GM12878 (cell line): ENCODE measurements at regions not wholly inside any gene's neighbourhood (a gene's known extent, or its start where the extent isn't known, plus 50 kb on each side); places are given as distances from the start of the nearest gene placed in this dataset.
"Not testable (repeated sequence)": the region's sequence is repeated elsewhere in the genome, so short reads cannot be mapped to it uniquely, and the experiment has no call there.

Source experiments
- ATAC-seq: fragments of 200-7000 bp; cut with Tn5 transposase; 3 replicates; pipeline ENCODE4 v1.9.1; 2020; ENCODE audit warnings: mild to moderate bottlenecking, moderate library complexity
- BruUV-seq: library from RNA; stranded (reverse); fragments of 400-500 nt; replicated peaks from 2 replicates; lab custom pipeline; 2021; lab: Mats Ljungman, UMichigan
- CTCF ChIA-PET: fragments of 300-600 bp; sonication (Branson Sonifier 250); formaldehyde crosslinking; extraction: SDS; loops from one replicate; lab custom pipeline; 2021; ENCODE audit warnings: inconsistent platforms; lab: Yijun Ruan, JAX
- POLR2A ChIA-PET: fragments of 350-600 bp; formaldehyde crosslinking; extraction: SDS; loops from one replicate; lab custom pipeline; 2021; ENCODE audit warnings: inconsistent platforms; lab: Charles Lee
- RAD21 ChIA-PET: fragments of 300-600 bp; sonication (Branson Sonifier 250); formaldehyde crosslinking; loops from one replicate; lab custom pipeline; 2023; ENCODE audit warnings: antibody characterized with exemption; ENCODE audit not compliant: unreplicated experiment; lab: Charles Lee
- SMC1A ChIA-PET: fragments of 300-600 bp; sonication (Branson Sonifier 250); formaldehyde crosslinking; loops from one replicate; lab custom pipeline; 2023; ENCODE audit not compliant: unreplicated experiment, uncharacterized antibody; lab: Charles Lee
- DNase-seq: peaks from one replicate; pipeline ENCODE4 v3.0.0-alpha.2; 2011; ENCODE audit warnings: low read depth, low spot score
- FAIRE-seq: peaks from 3 replicates; lab custom pipeline; 2011; peaks lifted over from hg19 to GRCh38; lab: Jason Lieb, UNC
- H2AFZ ChIP-seq: 2 replicates; pipeline ENCODE4 v1.6.0; 2011; ENCODE audit warnings: low read depth, low read length, control low read depth; ENCODE audit not compliant: control insufficient read depth
- H3K27ac ChIP-seq: 2 replicates; pipeline ENCODE4 v1.5.1; 2011; ENCODE audit warnings: control low read depth; ENCODE audit not compliant: control insufficient read depth, insufficient read depth
- H3K27me3 ChIP-seq, 2 experiments: replicated peaks in 1 of 2; 2 replicates each; pipeline versions ENCODE4 v1.6.0 to v1.6.1; 2011; ENCODE audit warnings: low read length in 1 of 2; ENCODE audit not compliant: control insufficient read depth in 2 of 2, insufficient read depth in 2 of 2
- H3K36me3 ChIP-seq, 2 experiments: 2 replicates each; pipeline ENCODE4 v1.5.1; 2011; ENCODE audit warnings: low read length in 1 of 2; ENCODE audit not compliant: control insufficient read depth in 2 of 2, insufficient read depth in 2 of 2
- H3K4me1 ChIP-seq: 2 replicates; pipeline ENCODE4 v1.6.1; 2011; ENCODE audit warnings: mild to moderate bottlenecking, low read length, moderate library complexity, mixed read lengths; ENCODE audit not compliant: control insufficient read depth, insufficient read depth
- H3K4me2 ChIP-seq: 2 replicates; pipeline ENCODE4 v1.6.0; 2011; ENCODE audit warnings: control low read depth; ENCODE audit not compliant: control insufficient read depth, insufficient read depth
- H3K4me3 ChIP-seq: fragments of 200-600 bp; sonication (generic); 2 replicates; pipeline ENCODE4 v1.5.1; 2016
- H3K79me2 ChIP-seq: 2 replicates; pipeline ENCODE4 v1.6.0; 2011; ENCODE audit warnings: low read length; ENCODE audit not compliant: control insufficient read depth, insufficient read depth
- H3K9ac ChIP-seq: 2 replicates; pipeline ENCODE4 v1.8.0; 2011; ENCODE audit warnings: low read length, control low read depth, mixed read lengths; ENCODE audit not compliant: control insufficient read depth, insufficient read depth
- H3K9me3 ChIP-seq: replicated peaks from 3 replicates; pipeline ENCODE4 v1.5.1; 2011; ENCODE audit warnings: mild to moderate bottlenecking, low read length; ENCODE audit not compliant: control insufficient read depth, insufficient read depth
- H4K20me1 ChIP-seq: 2 replicates; pipeline ENCODE4 v1.6.0; 2011; ENCODE audit not compliant: control insufficient read depth, insufficient read depth
- FOXK2 ChIP-seq: fragments of 450-650 bp; IDR thresholded peaks from 2 replicates; pipeline ENCODE4 v1.6.1; 2017; ENCODE audit warnings: mild to moderate bottlenecking, moderate library complexity
- WGBS: methylation state at CpG from one replicate; pipeline ENCODE4 v1.1.6; 2016; ENCODE audit warnings: low lambda C conversion rate; ENCODE audit not compliant: insufficient replicate concordance, insufficient coverage; ENCODE audit errors: missing lambda C conversion rate; 5-methylcytosine and 5-hydroxymethylcytosine counted together
- in situ Hi-C: fragments of 300-500 bp; cut with MboI; formaldehyde crosslinking; loops from 9 replicates; pipeline ENCODE4 v1.14.3; 2018; ENCODE audit warnings: mixed read lengths
- intact Hi-C: fragments of 100-400 bp; cut with micrococcal nuclease; formaldehyde crosslinking; loops from one replicate; pipeline ENCODE4 v1.14.2; 2022; ENCODE audit not compliant: unreplicated experiment
- TF ChIP-seq, protein P1 (sequence below): fragments of 450-650 bp; IDR thresholded peaks from 2 replicates; pipeline ENCODE4 v1.6.1; 2018; ENCODE audit warnings: borderline replicate concordance, mild to moderate bottlenecking; ENCODE audit not compliant: partially characterized antibody
- TF ChIP-seq, protein P2 (sequence below): fragments of 450-650 bp; IDR thresholded peaks from 2 replicates; pipeline ENCODE4 v1.6.1; 2017; ENCODE audit warnings: borderline replicate concordance

DNA sequence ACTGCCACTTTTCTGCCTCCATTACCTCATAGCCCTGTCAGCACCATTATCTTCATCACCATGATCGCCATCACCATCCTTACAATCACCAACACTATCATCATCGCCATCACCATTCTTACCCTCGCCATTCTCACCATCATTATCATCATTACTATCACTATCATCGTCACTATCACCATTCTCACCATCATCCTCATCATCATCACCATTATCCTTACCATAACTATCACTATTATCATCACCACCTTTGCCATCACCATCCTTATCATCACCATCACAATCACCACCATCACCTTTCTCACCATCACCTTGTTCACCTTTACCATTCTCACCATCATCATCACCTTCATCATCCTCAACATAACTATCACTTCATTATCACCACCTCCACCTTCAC, 377.3 kb upstream of the ZNF337 start:
- in situ Hi-C loops, RAD21 ChIA-PET, H3K27me3 ChIP-seq, H3K4me1 ChIP-seq, DNase-seq, H4K20me1 ChIP-seq, CTCF ChIA-PET, H3K36me3 ChIP-seq, H3K79me2 ChIP-seq, intact Hi-C loops, SMC1A ChIA-PET, H3K9me3 ChIP-seq, H2AFZ ChIP-seq, H3K27ac ChIP-seq, BruUV-seq, POLR2A ChIA-PET, H3K4me3 ChIP-seq, FAIRE-seq, H3K4me2 ChIP-seq, H3K9ac ChIP-seq, ATAC-seq: not testable (repeated sequence)
- TF ChIP-seq, protein P1, sequence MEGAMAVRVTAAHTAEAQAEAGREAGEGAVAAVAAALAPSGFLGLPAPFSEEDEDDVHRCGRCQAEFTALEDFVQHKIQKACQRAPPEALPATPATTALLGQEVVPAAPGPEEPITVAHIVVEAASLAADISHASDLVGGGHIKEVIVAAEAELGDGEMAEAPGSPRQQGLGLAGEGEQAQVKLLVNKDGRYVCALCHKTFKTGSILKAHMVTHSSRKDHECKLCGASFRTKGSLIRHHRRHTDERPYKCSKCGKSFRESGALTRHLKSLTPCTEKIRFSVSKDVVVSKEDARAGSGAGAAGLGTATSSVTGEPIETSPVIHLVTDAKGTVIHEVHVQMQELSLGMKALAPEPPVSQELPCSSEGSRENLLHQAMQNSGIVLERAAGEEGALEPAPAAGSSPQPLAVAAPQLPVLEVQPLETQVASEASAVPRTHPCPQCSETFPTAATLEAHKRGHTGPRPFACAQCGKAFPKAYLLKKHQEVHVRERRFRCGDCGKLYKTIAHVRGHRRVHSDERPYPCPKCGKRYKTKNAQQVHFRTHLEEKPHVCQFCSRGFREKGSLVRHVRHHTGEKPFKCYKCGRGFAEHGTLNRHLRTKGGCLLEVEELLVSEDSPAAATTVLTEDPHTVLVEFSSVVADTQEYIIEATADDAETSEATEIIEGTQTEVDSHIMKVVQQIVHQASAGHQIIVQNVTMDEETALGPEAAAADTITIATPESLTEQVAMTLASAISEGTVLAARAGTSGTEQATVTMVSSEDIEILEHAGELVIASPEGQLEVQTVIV = peak; percentile 42
- TF ChIP-seq FOXK2 = peak; percentile 65
- TF ChIP-seq, protein P2, sequence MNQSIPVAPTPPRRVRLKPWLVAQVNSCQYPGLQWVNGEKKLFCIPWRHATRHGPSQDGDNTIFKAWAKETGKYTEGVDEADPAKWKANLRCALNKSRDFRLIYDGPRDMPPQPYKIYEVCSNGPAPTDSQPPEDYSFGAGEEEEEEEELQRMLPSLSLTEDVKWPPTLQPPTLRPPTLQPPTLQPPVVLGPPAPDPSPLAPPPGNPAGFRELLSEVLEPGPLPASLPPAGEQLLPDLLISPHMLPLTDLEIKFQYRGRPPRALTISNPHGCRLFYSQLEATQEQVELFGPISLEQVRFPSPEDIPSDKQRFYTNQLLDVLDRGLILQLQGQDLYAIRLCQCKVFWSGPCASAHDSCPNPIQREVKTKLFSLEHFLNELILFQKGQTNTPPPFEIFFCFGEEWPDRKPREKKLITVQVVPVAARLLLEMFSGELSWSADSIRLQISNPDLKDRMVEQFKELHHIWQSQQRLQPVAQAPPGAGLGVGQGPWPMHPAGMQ = peak; percentile 57; the same call in 1 of the 2 replicates
- 40% methylated on average over 4 of the region's 4 CpGs for WGBS

DNA sequence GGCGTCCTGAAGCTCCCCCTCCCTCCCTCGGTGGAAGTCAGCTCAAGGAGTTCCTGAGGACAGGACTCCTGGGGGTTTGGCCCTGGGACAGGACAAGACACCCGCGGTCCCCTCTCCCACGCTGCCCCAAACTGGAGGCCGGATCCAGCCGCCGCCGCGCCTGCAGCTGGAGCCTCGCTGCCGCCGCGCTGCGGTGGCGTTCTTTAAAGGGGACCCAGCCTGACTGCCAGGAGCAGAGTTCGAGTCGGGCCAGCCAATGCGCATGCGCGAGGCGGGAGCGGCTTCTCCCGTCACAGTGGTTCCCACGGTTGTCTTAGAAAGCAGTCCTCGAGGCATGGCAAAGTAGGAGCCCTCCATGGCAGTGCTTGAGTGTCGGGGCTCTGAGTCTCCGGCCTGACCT, 362.7 kb upstream of the ZNF337 start:
- in situ Hi-C loops, CTCF ChIA-PET, H3K9ac ChIP-seq: not testable (repeated sequence)

DNA sequence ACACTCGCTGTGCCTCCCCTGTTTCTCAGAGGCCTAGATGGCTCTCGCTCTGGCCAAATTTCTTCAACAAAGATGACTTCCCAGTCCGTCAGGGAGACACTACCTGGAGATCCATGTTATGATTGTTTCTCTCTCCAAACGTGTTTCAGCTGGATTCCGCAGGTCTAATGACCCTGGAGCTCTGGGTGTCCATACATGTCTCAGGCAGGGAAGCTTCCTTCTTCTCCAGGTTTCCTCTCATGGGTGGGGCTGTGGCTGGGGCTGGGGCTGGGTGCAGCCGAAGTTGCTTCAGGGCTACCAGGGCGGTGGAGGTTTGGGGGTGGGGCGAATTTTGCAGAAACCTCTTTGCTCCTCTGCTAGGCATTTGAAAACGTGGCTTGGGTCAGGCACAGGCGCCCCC, 361.8 kb upstream of the ZNF337 start:
- SMC1A ChIA-PET, FAIRE-seq, H3K79me2 ChIP-seq, H2AFZ ChIP-seq, H3K9ac ChIP-seq, H3K27me3 ChIP-seq, in situ Hi-C loops, H3K4me1 ChIP-seq, BruUV-seq, POLR2A ChIA-PET, H3K27ac ChIP-seq, H3K36me3 ChIP-seq, RAD21 ChIA-PET, ATAC-seq, H3K4me2 ChIP-seq, H3K4me3 ChIP-seq, DNase-seq, H3K9me3 ChIP-seq, intact Hi-C loops, H4K20me1 ChIP-seq, CTCF ChIA-PET: not testable (repeated sequence)
- no CpG with 5 or more reads among the region's 10 CpGs for WGBS

More for the DNA sequence above, 362.7 kb upstream of the ZNF337 start:
- H3K4me3 ChIP-seq, FAIRE-seq, H3K9me3 ChIP-seq, BruUV-seq, intact Hi-C loops, H3K79me2 ChIP-seq, H4K20me1 ChIP-seq, ATAC-seq, SMC1A ChIA-PET, POLR2A ChIA-PET, H2AFZ ChIP-seq, H3K4me1 ChIP-seq, H3K36me3 ChIP-seq, H3K27ac ChIP-seq, RAD21 ChIA-PET, H3K4me2 ChIP-seq, DNase-seq, H3K27me3 ChIP-seq: not testable (repeated sequence)
- whole genome bisulfite sequencing = no CpG with 5 or more reads among the region's 28 CpGs
